Neural crest cell (in vitro differentiated cells): ENCODE measurements at regions not wholly inside any gene's neighbourhood (a gene's known extent, or its start where the extent isn't known, plus 50 kb on each side); places are given as distances from the start of the nearest gene placed in this dataset.

ENCODE experiments used
- DNase-seq: peaks from one replicate; pipeline ENCODE4 v3.0.0; 2021; ENCODE audit warnings: low read depth, mixed read lengths, low spot score
- H3K27ac Mint-ChIP-seq: one replicate; pipeline ENCODE4 v1.8.0; 2021; ENCODE audit warnings: mild to moderate bottlenecking, mixed read lengths; ENCODE audit not compliant: unreplicated experiment
- H3K27me3 Mint-ChIP-seq: 2 replicates; pipeline ENCODE4 v1.8.0; 2021; ENCODE audit warnings: low read depth, mild to moderate bottlenecking, mixed read lengths
- H3K36me3 Mint-ChIP-seq: 2 replicates; pipeline ENCODE4 v1.8.0; 2021; ENCODE audit warnings: low read depth, mild to moderate bottlenecking, mixed read lengths
- H3K4me1 Mint-ChIP-seq: 2 replicates; pipeline ENCODE4 v1.8.0; 2021; ENCODE audit warnings: mixed read lengths
- H3K4me3 Mint-ChIP-seq: one replicate; pipeline ENCODE4 v1.8.0; 2021; ENCODE audit warnings: mild to moderate bottlenecking, mixed read lengths
- H3K9me3 Mint-ChIP-seq: 2 replicates; pipeline ENCODE4 v1.8.0; 2021; ENCODE audit warnings: mixed read lengths
- CTCF ChIP-seq: fragments of 200-600 bp; sonication (generic); conservative IDR thresholded peaks from 2 replicates; pipeline ENCODE4 v1.5.0; 2021; ENCODE audit warnings: antibody characterized with exemption, mild to moderate bottlenecking

- Mint-ChIP-seq H3K27me3 (no peaks in the 10 kb centered on the region), H3K4me3 (no peak overlapping the region), H3K4me1 (no peaks in the 10 kb centered on the region), H3K36me3 (no peaks in the 10 kb centered on the region), H3K9me3 (no peaks in the 10 kb centered on the region), H3K27ac (no peak overlapping the region)
- TF ChIP-seq CTCF, result no peak
- no peak for DNase-seq
Measured at GRCh38 chr12:86721713-86722397, 465.7 kb upstream of the MGAT4C start.

- no peaks in the 10 kb centered on the region for H3K4me1 Mint-ChIP-seq
- no peak overlapping the region for H3K27ac Mint-ChIP-seq
- H3K27me3 Mint-ChIP-seq, result no peaks in the 10 kb centered on the region
- DNase-seq, result no peak
- no peak for TF ChIP-seq CTCF
- H3K9me3 Mint-ChIP-seq, result no peaks in the 10 kb centered on the region
- H3K4me3 Mint-ChIP-seq, result no peak overlapping the region
- H3K36me3 Mint-ChIP-seq, result no peaks in the 10 kb centered on the region
Measured at GRCh38 chr12:86719381-86719780, 463.2 kb upstream of the MGAT4C start.

DNA sequence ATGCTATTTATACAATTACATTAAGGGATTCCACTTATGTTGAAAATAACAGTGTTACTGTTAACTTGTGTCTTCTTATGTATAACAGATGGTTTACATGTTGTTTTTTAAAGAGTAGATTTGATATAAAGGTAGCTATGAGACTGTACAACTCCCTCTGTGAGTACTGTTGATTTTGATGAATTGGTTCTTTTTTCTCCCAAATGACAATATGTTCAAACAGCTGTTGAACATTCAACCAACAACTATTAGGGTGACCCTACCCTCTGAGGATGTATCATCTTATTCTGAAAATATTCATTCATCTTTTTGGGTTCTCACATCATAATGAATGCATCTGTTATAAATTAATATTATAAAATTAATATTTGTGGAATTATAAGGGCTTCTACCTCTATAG lies 456.9 kb upstream of the MGAT4C start:
- no peak overlapping the region for H3K4me3 Mint-ChIP-seq
- TF ChIP-seq CTCF, result no peak
- DNase-seq, result no peak
- no peaks in the 10 kb centered on the region for H3K4me1 Mint-ChIP-seq
- no peaks in the 10 kb centered on the region for H3K27me3 Mint-ChIP-seq
- H3K27ac Mint-ChIP-seq, result no peak overlapping the region
- H3K9me3 Mint-ChIP-seq, result peaks cover 6% of the 10 kb centered on the region
- no peaks in the 10 kb centered on the region for H3K36me3 Mint-ChIP-seq

GRCh38 chr12:86712425-86712843 lies 456.2 kb upstream of the MGAT4C start:
- Mint-ChIP-seq H3K4me1 (no peaks in the 10 kb centered on the region), H3K9me3 (peaks cover 6% of the 10 kb centered on the region), H3K36me3 (no peaks in the 10 kb centered on the region), H3K27ac (no peak overlapping the region), H3K27me3 (no peaks in the 10 kb centered on the region), H3K4me3 (no peak overlapping the region)
- no peak for DNase-seq
- TF ChIP-seq CTCF, result no peak

DNA sequence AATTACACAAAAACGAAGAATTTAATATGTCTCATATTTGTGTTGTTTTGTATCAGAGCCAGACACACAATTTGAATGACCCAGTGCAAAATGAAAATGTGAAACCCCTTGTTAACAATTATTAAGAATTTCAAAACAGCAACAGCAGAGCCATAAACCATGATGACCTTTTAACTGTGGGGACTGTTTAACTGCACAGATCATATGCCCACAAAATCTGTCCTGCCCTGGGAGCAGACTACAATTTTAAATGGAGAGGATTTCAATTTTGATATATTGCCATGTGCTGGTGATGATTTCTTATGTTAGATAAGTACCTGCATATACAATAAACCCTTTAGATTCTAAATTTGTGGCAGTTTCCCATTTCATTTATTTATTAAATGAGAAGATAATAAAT lies 455.5 kb upstream of the MGAT4C start:
- H3K4me1 Mint-ChIP-seq, result no peaks in the 10 kb centered on the region
- no peak for DNase-seq
- peaks cover 11% of the 10 kb centered on the region for H3K9me3 Mint-ChIP-seq
- no peaks in the 10 kb centered on the region for H3K27me3 Mint-ChIP-seq
- no peak overlapping the region for H3K27ac Mint-ChIP-seq
- no peak overlapping the region for H3K4me3 Mint-ChIP-seq
- no peak for TF ChIP-seq CTCF
- H3K36me3 Mint-ChIP-seq, result peaks cover 5% of the 10 kb centered on the region
